ENCODE measurements at regions not wholly inside any gene's neighbourhood (a gene's known extent, or its start where the extent isn't known, plus 50 kb on each side); places are given as distances from the start of the nearest gene placed in this dataset.

- no peaks in the 10 kb centered on the region for H3K79me2 ChIP-seq (ENCODE audit: insufficient read depth, low read length)
- no peaks in the 10 kb centered on the region for H3K27me3 ChIP-seq (ENCODE audit: insufficient read depth, low read length)
- no peak for TF ChIP-seq SRF (IDR thresholded peaks at IDR 0.05; ENCODE audit: low read depth)
- TF ChIP-seq FOSL1 (IDR thresholded peaks at IDR 0.05; ENCODE audit: low read depth), result no peak
- no peak for TF ChIP-seq SP1 (IDR thresholded peaks at IDR 0.05; ENCODE audit: low read depth)
- no peak for TF ChIP-seq POLR2AphosphoS5 (IDR thresholded peaks at IDR 0.05; ENCODE audit: low read depth, low read length)
- TF ChIP-seq JUND (IDR thresholded peaks at IDR 0.05), result no peak
- ChIA-PET CTCF (no interaction called here), POLR2A (no interaction called here), RAD21 (ENCODE audit: low non-redundant PET in 1 of 2, low total read pairs in 2 of 2, uncharacterized antibody in 2 of 2, unreplicated experiment in 2 of 2) (no interaction called here)
- H3K36me3 ChIP-seq (ENCODE audit: control insufficient read depth in 1 of 2, insufficient read depth in 2 of 2, low read length in 2 of 2), result no peaks in the 10 kb centered on the region
- no peak overlapping the region for H2AFZ ChIP-seq (ENCODE audit: low read depth, low read length, poor library complexity, severe bottlenecking)
- H3K9me3 ChIP-seq (ENCODE audit: control insufficient read depth in 1 of 2, insufficient read depth in 1 of 2, low read depth in 1 of 2, low read length in 2 of 2), result peaks cover 0 to 9% of the 10 kb centered on the region in 2 experiments; a peak in 1 of 4 replicates
- ATAC-seq (no peak), DNase-seq (ENCODE audit: low read depth, low spot score) (no peak)
- H3K4me3 ChIP-seq (replicated peaks in 1 of 2; ENCODE audit: low read depth in 1 of 2, low read length in 2 of 2), result no peak overlapping the region
- no peaks in the 10 kb centered on the region for H4K20me1 ChIP-seq (ENCODE audit: insufficient read depth)
- intact Hi-C loops (cut with micrococcal nuclease), result no loop called here
- no TSS peak for BruUV-seq (replicated peaks)
- H3K9me2 ChIP-seq (ENCODE audit: insufficient read depth), result no peaks in the 10 kb centered on the region
- no peak overlapping the region for H3K27ac ChIP-seq (ENCODE audit: low read depth, low read length)
- no peak overlapping the region for H3K4me2 ChIP-seq (ENCODE audit: low read length)
- H3K4me1 ChIP-seq (ENCODE audit: control insufficient read depth in 1 of 2, insufficient read depth in 2 of 2, low read length in 2 of 2), result no peaks in the 10 kb centered on the region
- no peak overlapping the region for H3K9ac ChIP-seq (ENCODE audit: low read length)
Measured at GRCh38 chr20:62543470-62544302, 67.9 kb upstream of the GATA5 start.

- BruUV-seq (replicated peaks), result no TSS peak
- Histone ChIP-seq H3K27me3 (ENCODE audit: insufficient read depth, low read length) (no peaks in the 10 kb centered on the region), H3K27ac (ENCODE audit: low read depth, low read length) (no peak overlapping the region), H3K9ac (ENCODE audit: low read length) (no peak overlapping the region), H4K20me1 (ENCODE audit: insufficient read depth) (no peaks in the 10 kb centered on the region), H3K79me2 (ENCODE audit: insufficient read depth, low read length) (no peaks in the 10 kb centered on the region), H3K4me1 (ENCODE audit: control insufficient read depth in 1 of 2, insufficient read depth in 2 of 2, low read length in 2 of 2) (no peaks in the 10 kb centered on the region), H3K9me2 (ENCODE audit: insufficient read depth) (no peaks in the 10 kb centered on the region), H3K9me3 (ENCODE audit: control insufficient read depth in 1 of 2, insufficient read depth in 1 of 2, low read depth in 1 of 2, low read length in 2 of 2) (peaks cover 0 to 9% of the 10 kb centered on the region in 2 experiments; a peak in 1 of 4 replicates), H2AFZ (ENCODE audit: low read depth, low read length, poor library complexity, severe bottlenecking) (no peak overlapping the region), H3K4me2 (ENCODE audit: low read length) (no peak overlapping the region), H3K4me3 (replicated peaks in 1 of 2; ENCODE audit: low read depth in 1 of 2, low read length in 2 of 2) (no peak overlapping the region), H3K36me3 (ENCODE audit: control insufficient read depth in 1 of 2, insufficient read depth in 2 of 2, low read length in 2 of 2) (no peaks in the 10 kb centered on the region)
- RAD21 ChIA-PET (ENCODE audit: low non-redundant PET in 1 of 2, low total read pairs in 2 of 2, uncharacterized antibody in 2 of 2, unreplicated experiment in 2 of 2), result no interaction called here
- no peak for TF ChIP-seq MAX (IDR thresholded peaks at IDR 0.05)
- TF ChIP-seq JUND (IDR thresholded peaks at IDR 0.05), result no peak
- TF ChIP-seq, protein P1, sequence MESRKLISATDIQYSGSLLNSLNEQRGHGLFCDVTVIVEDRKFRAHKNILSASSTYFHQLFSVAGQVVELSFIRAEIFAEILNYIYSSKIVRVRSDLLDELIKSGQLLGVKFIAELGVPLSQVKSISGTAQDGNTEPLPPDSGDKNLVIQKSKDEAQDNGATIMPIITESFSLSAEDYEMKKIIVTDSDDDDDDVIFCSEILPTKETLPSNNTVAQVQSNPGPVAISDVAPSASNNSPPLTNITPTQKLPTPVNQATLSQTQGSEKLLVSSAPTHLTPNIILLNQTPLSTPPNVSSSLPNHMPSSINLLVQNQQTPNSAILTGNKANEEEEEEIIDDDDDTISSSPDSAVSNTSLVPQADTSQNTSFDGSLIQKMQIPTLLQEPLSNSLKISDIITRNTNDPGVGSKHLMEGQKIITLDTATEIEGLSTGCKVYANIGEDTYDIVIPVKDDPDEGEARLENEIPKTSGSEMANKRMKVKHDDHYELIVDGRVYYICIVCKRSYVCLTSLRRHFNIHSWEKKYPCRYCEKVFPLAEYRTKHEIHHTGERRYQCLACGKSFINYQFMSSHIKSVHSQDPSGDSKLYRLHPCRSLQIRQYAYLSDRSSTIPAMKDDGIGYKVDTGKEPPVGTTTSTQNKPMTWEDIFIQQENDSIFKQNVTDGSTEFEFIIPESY (IDR thresholded peaks at IDR 0.05; ENCODE audit: extremely low read depth, insufficient replicate concordance, low read length), result no peak
- no peak for TF ChIP-seq FOSL1 (IDR thresholded peaks at IDR 0.05; ENCODE audit: low read depth)
- no peak for TF ChIP-seq SP1 (IDR thresholded peaks at IDR 0.05; ENCODE audit: low read depth)
- TF ChIP-seq SRF (IDR thresholded peaks at IDR 0.05; ENCODE audit: low read depth), result no peak
- intact Hi-C loops (cut with micrococcal nuclease), result no loop called here
- no peak for DNase-seq (ENCODE audit: low read depth, low spot score)
- CTCF ChIA-PET, result no interaction called here
- POLR2A ChIA-PET, result no interaction called here
- ATAC-seq, result no peak
Measured at GRCh38 chr20:62544505-62545055, 68.8 kb upstream of the GATA5 start.
